GM19324 (cell line): ENCODE measurements at regions not wholly inside any gene's neighbourhood (a gene's known extent, or its start where the extent isn't known, plus 50 kb on each side); places are given as distances from the start of the nearest gene placed in this dataset.

ENCODE experiments used
- ATAC-seq: cut with Tn5 transposase; IDR thresholded peaks from one replicate; pipeline ENCODE4 v1.9.1; 2021; ENCODE audit warnings: mild to moderate bottlenecking, moderate library complexity; ENCODE audit not compliant: unreplicated experiment, low FRiP score

DNA sequence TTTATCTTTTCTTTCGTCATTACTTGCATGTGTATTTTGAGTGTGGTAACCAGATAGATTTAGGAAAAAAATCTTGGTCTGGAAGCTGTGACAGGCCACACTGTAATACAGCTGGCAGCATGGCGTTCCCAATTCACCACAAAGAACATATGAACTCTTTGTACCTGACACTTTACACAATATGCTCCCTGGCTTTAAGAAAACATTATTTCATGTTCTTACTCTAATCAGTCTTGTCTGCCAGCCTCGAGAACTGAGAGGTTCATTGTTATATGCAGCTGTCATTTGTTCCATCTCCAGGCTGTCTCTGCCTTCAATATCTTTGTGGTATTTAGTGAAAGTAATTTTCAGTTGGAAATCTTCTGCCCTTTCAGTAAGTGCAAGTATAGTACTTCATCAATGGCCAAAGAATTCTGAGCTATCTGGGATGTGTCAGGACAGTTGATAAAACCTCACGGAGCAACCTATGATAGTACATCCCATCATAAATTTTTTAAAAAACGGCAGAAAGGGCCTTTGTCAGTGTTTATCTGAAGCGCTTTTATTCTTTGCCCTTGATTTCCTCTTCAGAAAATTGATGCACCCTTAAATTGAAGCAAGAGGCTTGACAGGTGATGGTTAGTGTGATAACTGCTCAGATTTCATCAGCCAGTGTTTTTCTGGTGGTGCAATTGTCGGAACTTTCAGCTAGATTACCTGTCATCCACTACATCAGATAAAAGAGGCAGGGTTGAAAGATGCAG, 146.3 kb upstream of the SP8 start:
- no peak for ATAC-seq

GRCh38 chr7:20945451-20945850, 158.8 kb upstream of the SP8 start:
- no peak for ATAC-seq

DNA sequence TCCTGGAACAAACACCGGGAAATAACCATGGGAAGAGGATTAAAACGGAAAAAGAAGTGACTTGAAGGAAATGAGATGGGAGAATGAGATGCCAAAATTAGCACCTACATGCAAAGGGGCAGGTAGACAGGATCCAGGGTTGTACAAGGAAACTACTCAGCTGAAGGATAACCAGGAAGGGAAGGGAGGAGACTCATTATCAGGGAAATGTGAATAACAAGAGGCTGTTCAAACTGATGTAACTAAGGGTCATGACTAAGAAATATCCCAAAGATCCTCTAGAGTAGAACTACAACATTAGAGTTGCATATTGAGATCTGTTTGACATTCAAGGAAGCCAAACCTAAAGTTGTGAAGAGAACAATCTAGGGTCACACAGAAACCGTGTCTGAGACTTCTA, 166.2 kb upstream of the SP8 start:
- ATAC-seq = no peak

DNA sequence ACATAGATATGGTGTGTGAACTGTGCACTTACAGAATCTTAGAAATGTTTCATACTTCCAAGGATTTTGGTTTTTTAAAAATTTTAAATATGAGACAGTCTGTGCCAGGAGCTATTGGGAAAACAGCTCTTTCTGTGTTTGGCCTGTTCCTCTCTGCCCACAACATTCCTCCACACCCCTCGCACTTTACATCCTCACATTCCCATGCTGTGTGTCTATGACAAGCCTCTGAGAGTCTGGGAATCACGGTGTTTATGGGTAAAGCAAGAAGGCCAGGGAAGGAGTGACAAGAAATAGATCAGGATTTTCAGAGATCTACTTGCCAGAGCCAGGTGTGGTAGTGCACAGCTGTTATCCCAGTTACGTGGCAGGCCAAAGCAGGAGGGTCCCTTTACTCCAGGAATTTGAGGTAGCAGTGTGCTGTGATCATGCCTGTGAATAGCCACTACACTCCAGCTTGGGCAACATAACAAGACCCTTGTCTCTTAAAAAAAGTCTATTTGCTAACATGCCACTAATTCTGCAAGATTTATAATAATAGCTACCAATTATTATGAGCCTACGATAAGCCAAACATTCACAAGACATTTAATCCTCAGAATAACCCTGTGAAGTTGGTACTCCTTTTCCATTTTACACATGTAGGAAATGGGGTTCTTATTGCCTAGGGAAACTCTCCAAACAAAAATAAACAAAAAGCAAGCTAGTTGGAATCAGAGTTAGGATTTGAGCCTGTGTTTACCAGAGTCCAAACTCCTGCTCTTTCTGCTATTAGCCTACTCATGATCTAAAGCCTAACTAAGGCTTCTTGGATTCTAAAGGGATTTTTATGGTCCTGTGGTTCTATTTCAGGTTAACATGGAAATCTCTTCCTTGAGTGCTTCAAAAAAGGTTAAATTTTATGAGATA, 168.3 kb upstream of the SP8 start:
- ATAC-seq = no peak

DNA sequence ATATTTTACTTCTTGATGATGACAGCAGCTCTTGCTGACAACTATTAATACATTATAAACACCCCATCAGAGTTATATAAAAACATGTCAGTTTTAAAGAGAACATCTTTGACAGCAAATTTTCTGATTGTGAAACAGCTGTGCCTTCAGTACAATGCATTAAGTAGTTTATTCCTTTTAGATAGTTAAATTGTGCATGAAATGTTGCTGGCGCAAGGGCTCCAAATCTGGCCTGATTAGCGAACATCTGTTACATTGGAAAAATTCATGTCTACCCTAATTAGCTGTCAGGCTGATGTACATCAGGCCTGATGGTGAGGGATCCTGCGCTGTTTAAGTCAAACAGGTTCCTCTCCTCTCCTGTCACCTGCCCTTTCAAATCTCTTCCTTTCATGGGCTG, 171.9 kb upstream of the SP8 start:
- ATAC-seq = no peak

DNA sequence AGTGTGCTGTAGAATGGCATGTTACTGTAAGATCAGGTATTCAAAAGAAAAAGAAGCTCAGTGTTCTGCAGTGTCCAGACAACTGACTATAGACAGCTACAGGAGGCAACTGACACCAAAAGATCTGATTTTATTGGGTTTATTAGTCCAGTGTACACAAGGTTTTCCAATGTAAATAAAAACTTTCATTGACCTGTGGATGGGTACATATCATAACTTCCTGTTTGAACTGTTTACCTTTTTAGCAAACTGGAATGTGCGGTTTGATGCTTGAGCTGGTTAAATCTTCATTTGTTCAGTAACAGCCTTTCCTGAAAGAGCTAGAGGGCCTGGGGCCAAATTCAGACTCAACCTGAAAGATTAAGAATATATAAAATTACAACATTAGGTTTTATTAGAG, 172.6 kb upstream of the SP8 start:
- ATAC-seq = no peak

GRCh38 chr7:20963556-20964280, 177.0 kb upstream of the SP8 start:
- ATAC-seq = no peak

DNA sequence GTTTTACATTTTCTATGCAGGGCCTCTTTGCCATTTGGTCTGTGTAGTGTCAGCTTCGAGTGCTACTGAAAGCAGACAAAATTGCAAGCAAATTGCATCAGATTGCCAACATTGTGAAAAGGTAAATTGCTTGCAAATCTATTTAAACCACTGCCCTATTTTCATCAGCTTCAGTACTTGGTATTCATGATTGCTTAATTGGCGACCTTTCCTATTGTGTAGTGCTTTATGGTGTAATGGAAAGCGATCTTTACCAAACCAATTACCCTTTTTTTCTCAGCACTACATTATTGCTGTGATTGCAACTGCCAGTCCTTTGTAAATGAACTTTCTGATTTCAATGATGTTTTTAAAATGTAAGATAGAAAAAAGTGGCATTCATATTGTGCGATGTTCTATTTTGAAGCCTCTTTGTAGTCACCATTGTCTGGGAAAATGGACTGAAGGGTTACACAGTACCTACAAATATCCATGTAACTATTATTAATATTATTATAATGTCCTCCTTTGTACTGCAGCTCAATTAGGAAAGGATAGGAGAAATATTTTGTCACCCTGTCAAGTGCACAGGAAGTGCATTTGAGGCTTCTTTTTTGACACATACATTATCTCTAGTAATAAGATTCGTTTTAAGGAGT, 177.7 kb upstream of the SP8 start:
- no peak for ATAC-seq

DNA sequence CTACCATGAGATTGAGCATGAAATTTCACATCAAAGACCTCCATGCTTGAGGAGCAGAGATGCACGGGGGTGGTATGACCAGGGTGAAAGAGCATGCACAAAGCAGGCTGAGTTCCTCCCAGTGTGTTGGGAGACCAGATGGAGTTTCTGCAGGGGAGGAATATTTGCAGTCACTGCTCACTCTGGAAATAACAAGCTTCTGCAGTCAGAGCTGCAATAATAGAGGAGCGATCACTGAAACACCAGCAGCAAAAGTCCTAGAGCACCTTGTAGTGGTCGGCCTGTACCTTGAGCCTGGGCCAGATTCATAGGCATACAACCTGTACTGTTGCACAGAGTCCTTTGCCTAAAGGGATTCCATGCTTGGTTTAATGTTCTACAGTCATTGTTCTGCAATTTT, 184.5 kb upstream of the SP8 start:
- ATAC-seq = no peak

DNA sequence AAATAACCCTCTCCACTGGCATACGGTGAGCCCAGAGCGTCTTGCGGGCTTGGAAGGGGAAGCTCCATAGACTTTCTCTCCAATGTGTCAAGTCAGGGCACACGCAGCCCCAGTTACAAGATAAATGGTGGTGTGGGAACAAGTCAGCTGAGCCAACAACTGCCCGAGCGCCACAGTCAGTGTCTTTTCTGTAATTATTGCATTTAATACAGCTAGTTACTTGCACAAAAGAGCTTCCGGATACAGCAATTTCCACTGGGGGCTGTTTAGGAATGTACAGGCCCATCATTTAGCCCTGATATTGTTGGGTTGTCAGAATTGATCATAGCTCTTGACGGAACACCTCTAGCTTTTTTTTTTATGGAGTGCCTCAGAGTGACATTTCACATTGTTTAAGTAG, 193.5 kb upstream of the SP8 start:
- no peak for ATAC-seq

- ATAC-seq = no peak
Measured at GRCh38 chr7:20980668-20981264, 194.1 kb upstream of the SP8 start.

DNA sequence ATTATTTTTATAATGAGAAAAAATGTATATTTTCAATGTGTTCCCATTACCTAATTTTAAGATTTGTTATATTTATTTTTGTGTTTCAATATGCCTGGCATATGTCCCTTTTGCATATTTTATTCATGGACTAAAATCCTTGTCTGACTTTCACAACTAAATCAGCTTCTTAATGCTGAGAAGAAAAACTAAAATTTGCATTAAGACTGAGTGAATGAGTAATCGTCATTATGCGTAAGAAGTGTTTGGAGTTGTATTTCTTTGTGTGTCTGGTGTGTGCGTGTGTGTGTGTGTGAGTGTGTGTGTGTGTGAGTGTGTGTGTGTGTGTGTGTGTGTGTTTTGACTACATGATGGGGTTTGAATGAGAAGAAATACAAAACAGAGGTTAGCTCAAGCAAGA, 201.7 kb upstream of the SP8 start:
- ATAC-seq = no peak

GRCh38 chr7:20991544-20991943, 204.9 kb upstream of the SP8 start:
- no peak for ATAC-seq

- ATAC-seq = no peak
Measured at GRCh38 chr7:20993693-20994092, 207.0 kb upstream of the SP8 start.

GRCh38 chr7:20998309-20998708, 211.6 kb upstream of the SP8 start:
- ATAC-seq = no peak

DNA sequence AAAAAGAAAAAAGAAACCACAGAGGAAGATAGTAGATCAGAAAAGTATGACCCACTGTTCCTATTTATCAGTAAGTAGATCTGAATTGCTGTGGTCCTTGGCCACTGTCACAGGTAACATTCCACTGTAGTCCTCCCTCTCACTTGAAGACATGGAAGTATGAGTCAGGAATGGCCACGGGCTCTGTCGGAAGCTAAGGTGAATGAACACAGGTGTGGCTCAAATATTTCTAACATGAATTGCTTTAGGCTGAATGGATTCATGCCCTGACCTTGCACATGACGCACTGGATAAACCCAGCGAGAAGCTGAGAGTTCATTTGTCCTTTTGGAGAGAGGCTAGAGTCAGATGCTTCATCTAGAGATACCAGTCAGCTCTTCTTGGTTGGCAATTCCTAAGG, 224.5 kb upstream of the SP8 start:
- ATAC-seq = no peak

DNA sequence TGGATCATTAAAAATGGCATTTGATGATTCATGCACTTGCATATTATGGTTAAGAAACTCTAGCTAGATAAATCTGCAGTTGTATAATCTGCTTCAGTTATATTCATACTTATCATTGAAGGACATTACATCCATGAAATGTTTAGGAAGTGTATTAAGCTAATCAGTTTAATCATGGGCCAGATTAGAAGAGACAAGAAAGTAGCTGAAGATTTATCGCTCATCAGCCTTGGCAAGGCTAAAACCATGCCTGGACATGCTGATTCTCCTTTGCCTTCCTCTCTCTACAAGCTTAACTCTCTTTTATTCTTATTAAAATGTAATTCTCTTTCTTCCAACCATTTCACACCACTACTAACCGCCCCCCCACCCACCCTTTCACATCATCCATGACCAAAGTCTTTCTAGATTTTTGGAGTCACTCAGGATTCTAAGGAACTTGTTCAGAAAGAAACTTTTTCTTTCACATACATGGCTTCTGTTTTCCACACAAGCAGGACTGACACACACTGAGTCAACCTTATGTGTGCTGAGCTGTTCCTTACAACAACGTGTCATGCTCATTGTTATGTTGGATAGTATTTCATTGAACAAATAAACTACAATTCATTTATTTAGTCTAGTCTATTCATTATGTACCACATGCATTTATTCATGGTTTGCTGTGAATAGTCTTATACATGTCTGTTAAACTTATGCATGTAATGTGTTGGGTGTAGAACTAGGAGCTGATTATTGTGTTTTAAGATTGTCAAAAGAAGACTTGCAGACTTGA, 227.3 kb upstream of the SP8 start:
- no peak for ATAC-seq

DNA sequence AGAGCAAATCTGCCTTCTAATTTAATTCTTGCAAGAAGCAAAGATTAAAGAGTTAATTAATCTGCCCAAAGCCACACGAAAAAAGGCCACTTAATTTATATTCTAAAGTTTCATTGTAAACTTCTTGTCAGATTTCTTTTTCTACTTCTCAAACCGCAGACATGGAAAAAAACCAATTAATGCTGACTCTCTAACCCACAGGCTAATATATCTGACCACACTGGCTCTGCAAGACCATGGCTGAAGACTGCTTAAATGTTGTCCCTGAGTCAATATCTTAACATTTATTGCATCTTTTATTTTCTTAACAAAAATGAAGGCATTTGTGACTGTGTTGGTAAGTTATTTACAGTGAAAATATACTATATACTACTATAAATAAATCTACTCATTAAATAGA, 234.0 kb upstream of the SP8 start:
- ATAC-seq = no peak

DNA sequence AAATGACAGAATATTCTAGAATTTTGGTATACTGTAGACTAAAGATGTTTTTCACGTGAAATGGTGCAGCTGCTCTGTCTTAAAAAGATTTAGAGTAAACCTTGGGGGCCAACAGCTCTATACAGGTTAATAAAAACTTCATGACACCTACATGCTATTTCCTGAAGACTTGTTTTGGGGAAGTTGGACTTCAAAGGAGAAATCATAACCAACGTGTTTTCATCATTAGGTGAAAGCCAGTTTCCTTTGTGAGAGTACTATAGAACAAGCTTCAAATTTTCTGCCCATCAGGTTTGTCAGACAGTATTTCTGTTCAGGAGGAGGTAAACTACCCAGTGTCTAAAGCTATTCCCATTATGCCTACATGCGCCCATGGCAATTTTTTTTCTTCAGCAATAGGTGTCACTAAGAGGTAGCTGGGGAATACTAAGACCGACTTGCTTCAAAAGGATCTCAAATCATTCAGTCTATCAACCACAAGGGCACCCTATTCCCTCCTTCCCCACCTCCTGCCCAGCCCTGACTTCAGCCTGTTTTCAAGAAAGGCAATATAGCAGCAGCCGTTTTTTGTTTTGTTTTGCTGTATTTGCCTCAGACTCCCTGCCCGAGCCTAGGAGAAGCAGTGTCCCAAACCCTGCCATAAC, 237.3 kb upstream of the SP8 start:
- no peak for ATAC-seq
